GM19452 (cell line): ENCODE measurements at regions not wholly inside any gene's neighbourhood (a gene's known extent, or its start where the extent isn't known, plus 50 kb on each side); places are given as distances from the start of the nearest gene placed in this dataset.

ENCODE experiments used
- ATAC-seq: cut with Tn5 transposase; IDR thresholded peaks from one replicate; pipeline ENCODE4 v1.9.1; 2021; ENCODE audit not compliant: unreplicated experiment

- no peak for ATAC-seq
Measured at GRCh38 chr4:85250852-85251251, 224.1 kb upstream of the ARHGAP24 start.

DNA sequence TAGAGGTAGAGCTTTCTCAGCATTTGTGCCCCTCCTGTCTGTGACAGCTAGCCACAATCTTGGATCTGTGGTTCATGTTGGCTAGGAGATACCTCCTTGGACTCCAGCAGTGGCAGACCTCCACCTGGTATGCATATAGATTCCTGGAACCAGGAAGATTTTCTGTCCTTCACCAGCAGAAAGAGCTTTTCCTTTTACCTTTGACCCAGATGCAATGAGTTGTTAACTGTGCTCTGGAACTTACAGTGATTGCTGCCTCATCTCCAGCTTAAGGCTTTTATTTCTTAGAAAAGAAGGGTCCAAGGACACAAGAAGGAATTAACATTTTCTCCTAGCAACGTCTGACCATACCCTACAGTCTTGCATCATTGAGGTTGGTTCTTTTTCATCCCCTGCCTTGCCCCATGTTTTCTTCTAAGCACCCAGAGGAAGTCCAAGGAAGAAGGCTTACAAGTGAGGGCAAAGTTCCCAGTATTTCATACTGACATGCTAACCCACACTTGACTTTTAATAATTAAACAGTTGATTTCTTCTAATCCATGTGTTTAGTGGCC lies 217.1 kb upstream of the ARHGAP24 start:
- ATAC-seq: no peak

DNA sequence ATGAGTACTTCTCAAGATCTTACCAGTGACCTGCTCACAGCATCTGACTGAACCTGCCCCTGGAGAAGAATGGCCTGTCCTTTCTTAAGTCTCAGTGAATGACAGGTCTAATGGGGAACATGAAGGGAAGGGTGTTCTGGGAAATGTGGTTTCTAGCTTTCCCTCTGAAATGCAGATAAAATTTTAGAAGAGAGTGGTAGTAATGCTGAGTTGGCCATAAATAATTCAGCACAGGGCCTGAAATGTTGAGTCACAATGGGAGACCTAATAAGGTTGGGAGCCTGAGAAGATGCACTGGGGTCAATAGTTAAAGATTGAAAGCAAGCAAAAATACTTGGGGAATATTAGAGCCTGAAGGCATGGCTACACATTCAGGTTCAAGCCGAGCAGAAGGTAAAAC lies 214.9 kb upstream of the ARHGAP24 start:
- ATAC-seq: no peak

GRCh38 chr4:85265234-85265633 lies 209.7 kb upstream of the ARHGAP24 start:
- ATAC-seq: no peak

GRCh38 chr4:85268188-85268587 lies 206.8 kb upstream of the ARHGAP24 start:
- ATAC-seq: no peak

DNA sequence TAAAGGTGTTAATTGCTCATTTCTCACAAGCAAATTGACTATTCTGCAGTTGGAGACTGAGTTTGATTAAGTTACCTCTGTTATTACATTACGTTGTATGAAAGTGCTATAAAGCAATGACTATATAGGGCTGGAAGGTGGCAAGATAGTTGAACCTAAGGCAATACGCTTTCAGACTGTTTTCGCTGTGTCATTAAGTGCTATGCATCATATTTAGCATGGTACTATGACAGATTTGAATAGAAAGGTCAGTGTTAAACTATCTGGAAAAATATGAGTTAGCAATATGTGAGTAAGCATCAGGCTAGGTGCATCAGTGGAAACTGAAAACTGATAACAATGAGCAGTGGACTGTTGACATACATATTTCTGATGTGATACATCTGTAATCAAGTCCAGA lies 206.0 kb upstream of the ARHGAP24 start:
- no peak for ATAC-seq

GRCh38 chr4:85274955-85275354 lies 200.0 kb upstream of the ARHGAP24 start:
- no peak for ATAC-seq

DNA sequence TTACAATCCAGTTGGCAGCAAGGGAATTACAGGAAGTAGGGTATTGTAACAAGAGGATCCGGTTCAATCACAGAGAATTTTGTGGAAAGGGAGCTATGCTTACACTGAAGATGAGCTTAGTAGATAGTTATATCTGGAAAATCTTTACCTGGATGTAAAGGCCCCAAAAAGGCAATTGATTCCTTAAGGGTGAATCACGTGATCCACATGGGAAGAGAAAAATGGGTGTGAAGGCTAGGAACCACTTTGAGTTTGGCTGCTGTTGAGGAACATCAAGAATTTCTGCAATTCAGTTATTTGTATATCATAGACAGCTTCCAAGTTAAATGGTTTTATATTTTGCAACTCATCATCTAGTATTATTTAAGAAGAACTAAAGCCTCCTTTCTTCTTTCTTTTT lies 194.0 kb upstream of the ARHGAP24 start:
- ATAC-seq: no peak

- no peak for ATAC-seq
Measured at GRCh38 chr4:85291226-85291625, 183.7 kb upstream of the ARHGAP24 start.

DNA sequence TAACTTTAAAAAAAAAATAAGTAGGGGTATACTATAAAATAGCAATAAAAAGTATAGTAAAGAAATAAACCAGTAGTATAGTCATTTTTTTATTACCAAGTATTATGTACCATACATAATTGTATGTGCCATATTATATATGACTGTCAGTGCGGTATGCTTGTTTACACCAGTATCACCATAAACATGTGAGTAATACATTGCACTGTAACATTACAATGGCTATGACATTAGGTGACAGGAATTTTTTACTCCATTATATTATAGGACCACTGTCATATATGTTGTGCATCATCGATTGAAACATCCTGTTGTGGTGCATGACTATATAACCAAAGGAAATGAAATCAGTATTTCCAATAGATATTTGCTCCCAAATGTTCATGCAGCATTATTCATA lies 176.9 kb upstream of the ARHGAP24 start:
- ATAC-seq: no peak

DNA sequence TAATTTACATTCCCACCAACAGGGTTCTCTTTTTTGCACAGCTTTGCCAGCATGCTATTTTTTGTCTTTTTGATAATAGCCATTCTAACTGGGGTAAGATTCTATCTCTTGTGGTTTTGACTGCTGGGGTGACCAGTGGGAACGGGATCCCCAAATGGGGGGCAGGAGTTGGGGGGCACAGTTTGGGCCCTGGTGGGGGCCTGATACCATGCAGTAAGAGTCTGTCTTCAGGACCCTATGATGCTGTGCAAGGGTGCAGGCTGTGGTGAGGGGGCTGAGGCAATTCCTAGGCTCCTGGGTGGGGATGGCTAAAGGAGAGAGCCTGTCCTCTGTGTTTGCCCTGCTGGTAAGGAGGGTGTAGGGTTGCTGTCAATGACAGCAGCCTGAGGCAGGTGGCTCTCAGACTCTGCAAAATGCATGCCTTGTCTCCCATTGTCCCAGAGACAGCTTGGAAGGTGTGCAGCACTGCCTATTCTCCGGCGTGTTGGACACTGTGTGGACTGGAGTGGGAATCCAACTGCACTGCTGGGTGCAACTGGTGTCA lies 172.7 kb upstream of the ARHGAP24 start:
- no peak for ATAC-seq

DNA sequence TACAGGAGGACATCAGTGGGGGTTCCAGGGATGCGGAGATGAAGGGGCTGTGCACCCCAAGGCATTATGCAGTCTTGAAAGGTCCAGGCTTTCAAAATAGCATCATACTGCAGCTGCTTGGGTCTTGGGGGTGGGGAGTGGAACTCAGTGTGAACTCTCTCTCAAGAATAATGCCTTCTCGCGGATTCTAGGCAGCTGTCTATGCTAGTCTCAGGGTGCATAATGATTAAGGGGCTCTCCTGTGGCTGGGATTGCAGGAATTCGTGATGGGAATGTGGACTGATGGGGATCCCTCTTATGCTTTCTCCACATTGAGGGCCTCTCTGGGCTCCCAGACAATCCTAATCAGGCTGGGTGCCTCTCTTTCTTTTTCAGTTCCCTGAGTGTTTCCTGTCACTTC lies 172.2 kb upstream of the ARHGAP24 start:
- ATAC-seq: no peak

GRCh38 chr4:85318415-85318814 lies 156.5 kb upstream of the ARHGAP24 start:
- no peak for ATAC-seq

GRCh38 chr4:85358831-85359230 lies 116.1 kb upstream of the ARHGAP24 start:
- no peak for ATAC-seq

DNA sequence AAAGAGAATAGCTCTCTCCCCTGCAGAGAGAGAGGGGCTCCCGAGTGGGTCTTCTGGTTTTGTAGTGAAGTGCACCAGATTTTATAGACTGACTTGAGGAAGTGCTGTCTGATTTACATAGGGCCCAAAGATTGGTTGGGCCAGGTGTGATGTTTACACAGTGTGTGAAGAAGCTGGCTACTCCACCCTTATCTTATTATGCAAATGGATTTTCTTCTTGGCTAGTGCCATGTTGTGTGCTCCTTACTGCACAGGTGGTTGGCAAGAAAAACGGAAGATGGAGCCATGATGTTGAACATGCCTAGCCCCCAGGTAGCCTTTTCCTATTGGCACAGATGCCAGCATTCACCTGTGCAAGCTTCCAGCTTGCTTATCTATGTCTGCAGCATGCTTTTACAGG lies 112.4 kb upstream of the ARHGAP24 start:
- ATAC-seq: no peak

DNA sequence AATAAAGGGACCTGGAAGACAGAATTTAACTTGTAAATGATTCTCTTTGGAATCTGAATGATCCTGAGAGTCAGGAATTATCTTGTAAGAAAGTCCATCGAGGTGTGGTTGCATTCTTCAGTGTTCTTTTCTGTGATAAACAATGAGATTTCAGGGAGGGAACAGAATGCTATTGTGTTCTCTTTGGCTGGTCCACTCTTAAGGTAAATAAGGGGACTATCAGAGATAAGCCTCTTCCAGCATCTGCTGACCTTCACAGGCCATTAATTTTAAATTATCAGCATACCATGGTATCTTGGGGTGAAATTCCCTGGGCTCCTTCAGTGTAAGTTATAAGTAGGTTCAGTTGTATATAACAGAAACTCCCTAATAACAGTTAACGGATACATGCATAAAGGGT lies 107.1 kb upstream of the ARHGAP24 start:
- ATAC-seq: no peak

DNA sequence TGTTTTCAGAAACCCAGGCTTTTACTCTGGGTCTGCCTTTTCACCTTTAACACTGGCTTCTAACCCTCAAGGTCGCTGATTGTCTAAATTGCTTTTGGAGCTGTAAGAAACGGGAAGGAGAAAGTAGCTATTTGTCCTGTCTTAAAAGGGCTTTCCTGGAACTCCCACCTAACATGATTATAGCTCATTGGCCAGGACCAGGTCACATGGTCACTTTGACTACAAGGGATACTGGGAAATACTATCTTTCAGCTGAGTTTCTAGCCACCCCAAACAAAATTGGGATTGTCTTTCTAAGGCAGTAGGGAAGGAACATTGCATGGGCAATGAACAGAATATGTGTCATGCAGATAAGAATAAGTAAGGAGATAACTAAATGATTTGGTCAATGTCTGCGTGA lies 106.7 kb upstream of the ARHGAP24 start:
- ATAC-seq: no peak

GRCh38 chr4:85368932-85369331 lies 106.0 kb upstream of the ARHGAP24 start:
- ATAC-seq: no peak

GRCh38 chr4:85369703-85370380 lies 105.1 kb upstream of the ARHGAP24 start:
- ATAC-seq: no peak

- peak; percentile 90 for ATAC-seq
Measured at GRCh38 chr4:85370400-85371032, 104.4 kb upstream of the ARHGAP24 start.

- no peak for ATAC-seq
Measured at GRCh38 chr4:85372966-85373365, 102.0 kb upstream of the ARHGAP24 start.

- no peak for ATAC-seq
Measured at GRCh38 chr4:85376285-85376684, 98.7 kb upstream of the ARHGAP24 start.
